SK-N-MC (cell line): ENCODE measurements at regions not wholly inside any gene's neighbourhood (a gene's known extent, or its start where the extent isn't known, plus 50 kb on each side); places are given as distances from the start of the nearest gene placed in this dataset.

Experiments
- EZH2 ChIP-seq: fragments of 200-600 bp; sonication (generic); IDR thresholded peaks from one replicate; pipeline ENCODE4 v1.6.1; 2017; ENCODE audit warnings: antibody characterized with exemption
- FOXP2 ChIP-seq: optimal IDR thresholded peaks from 2 replicates; pipeline ENCODE3; 2011; ENCODE audit warnings: mild to moderate bottlenecking, moderate library complexity; ENCODE audit not compliant: insufficient read depth; ENCODE audit errors: extremely low read length, control extremely low read depth

- TF ChIP-seq EZH2 (no peak), FOXP2 (no peak)
Observed at GRCh38 chr5:91528831-91529230, 145.7 kb upstream of the ARRDC3 start.
